DND-41 (cell line): ENCODE measurements at regions not wholly inside any gene's neighbourhood (a gene's known extent, or its start where the extent isn't known, plus 50 kb on each side); places are given as distances from the start of the nearest gene placed in this dataset.

Experiments used
- CTCF ChIP-seq: IDR thresholded peaks from 2 replicates; pipeline ENCODE4 v1.5.1; 2012; ENCODE audit warnings: borderline replicate concordance, low read length, moderate library complexity, mild to moderate bottlenecking; ENCODE audit not compliant: poor library complexity, severe bottlenecking; ENCODE audit errors: extremely low read depth
- EZH2 ChIP-seq: IDR thresholded peaks from 3 replicates; pipeline ENCODE4 v1.6.1; 2012; ENCODE audit warnings: borderline replicate concordance, low read depth, mild to moderate bottlenecking, moderate library complexity, low read length, inconsistent platforms; ENCODE audit not compliant: severe bottlenecking

DNA sequence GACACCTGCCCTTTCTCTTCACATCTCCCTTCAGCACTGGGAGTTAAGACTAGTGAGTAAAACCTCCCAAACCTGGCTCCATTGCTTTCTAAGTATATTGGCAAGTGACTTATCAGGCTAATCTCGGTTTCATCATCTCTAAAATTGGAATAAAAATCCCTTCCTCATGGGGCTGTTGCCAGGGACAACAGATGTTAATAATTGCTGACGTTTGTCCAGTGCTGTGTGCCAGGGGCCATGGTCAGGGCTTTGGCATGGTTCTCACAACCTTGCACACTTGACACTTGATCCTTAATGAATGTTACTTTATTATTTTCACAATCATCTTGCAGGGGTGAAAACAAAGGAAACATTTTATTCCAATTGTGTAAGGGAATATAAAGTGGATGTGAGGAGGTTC is 1262.0 kb upstream of the WWC1 start:
- no peak for TF ChIP-seq CTCF
- TF ChIP-seq EZH2, result no peak
